K562 (cell line): ENCODE measurements at regions not wholly inside any gene's neighbourhood (a gene's known extent, or its start where the extent isn't known, plus 50 kb on each side); places are given as distances from the start of the nearest gene placed in this dataset.

Experiments
- CHD4 ChIP-seq: fragments of 200-600 bp; sonication (generic); IDR thresholded peaks from 3 replicates; pipeline ENCODE4 v1.6.1; 2012; ENCODE audit warnings: low read depth, mild to moderate bottlenecking, mixed read lengths, low read length, inconsistent platforms; ENCODE audit not compliant: insufficient read depth, insufficient replicate concordance, poor library complexity, severe bottlenecking
- ETS2 ChIP-seq: IDR thresholded peaks from 2 replicates; pipeline ENCODE4 v1.6.1; 2016; ENCODE audit warnings: borderline replicate concordance, missing genetic modification characterization, mild to moderate bottlenecking, moderate library complexity, missing compliant biosample characterization; ENCODE audit not compliant: poor library complexity, severe bottlenecking
- RBBP5 ChIP-seq: fragments of 200-600 bp; sonication (generic); IDR thresholded peaks from 2 replicates; pipeline ENCODE4 v1.6.1; 2012; ENCODE audit warnings: borderline replicate concordance, mild to moderate bottlenecking, low read length, control low read depth, inconsistent platforms; ENCODE audit not compliant: insufficient read depth, poor library complexity, severe bottlenecking
- RFX5 ChIP-seq: IDR thresholded peaks from 2 replicates; pipeline ENCODE4 v1.6.1; 2011; ENCODE audit warnings: low read depth, mild to moderate bottlenecking, improper control_type of control experiment, low read length
- TCF7 ChIP-seq: sonication (generic); IDR thresholded peaks from 2 replicates; pipeline ENCODE4 v1.6.1; 2016; ENCODE audit warnings: antibody characterized with exemption, borderline replicate concordance
- ZC3H11A ChIP-seq: IDR thresholded peaks from 2 replicates; pipeline ENCODE4 v1.6.1; 2012; ENCODE audit warnings: low read depth, low read length, improper control_type of control experiment
- ZNF707 ChIP-seq: fragments of 250-450 bp; sonication (Bioruptor Pico); conservative IDR thresholded peaks from 2 replicates; pipeline ENCODE4 v1.8.0; 2022; ENCODE audit warnings: inconsistent platforms, mild to moderate bottlenecking, moderate library complexity
- ZNF717 ChIP-seq: fragments of 250-450 bp; sonication (Bioruptor Pico); IDR thresholded peaks from 2 replicates; pipeline ENCODE4 v1.5.0; 2021
- TF ChIP-seq, protein P1 (sequence below), 2 experiments: fragments of 450-650 bp in 1 of 2; sonication (generic) in 1 of 2; formaldehyde crosslinking in 1 of 2; IDR thresholded peaks in 1 of 2; conservative IDR thresholded peaks in 1 of 2; 2 replicates each; pipeline versions ENCODE4 v1.6.1 to v1.8.1; 2016 to 2023; ENCODE audit warnings: mild to moderate bottlenecking in 2 of 2, moderate library complexity in 2 of 2, inconsistent platforms in 1 of 2, missing genetic modification reagents in 1 of 2

GRCh38 chr3:124429129-124429815 is 301.0 kb upstream of the UMPS start (continued):
- TF ChIP-seq TCF7 (no peak), ZNF707 (CRISPR knock-in tag) (no peak), RFX5 (no peak), ZNF717 (no peak), ZC3H11A (no peak), RBBP5 (no peak), ETS2 (tag) (no peak), CHD4 (no peak)
- TF ChIP-seq, protein P1, sequence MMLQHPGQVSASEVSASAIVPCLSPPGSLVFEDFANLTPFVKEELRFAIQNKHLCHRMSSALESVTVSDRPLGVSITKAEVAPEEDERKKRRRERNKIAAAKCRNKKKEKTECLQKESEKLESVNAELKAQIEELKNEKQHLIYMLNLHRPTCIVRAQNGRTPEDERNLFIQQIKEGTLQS (IDR thresholded peaks at IDR 0.05) = peak; percentile 64
- TF ChIP-seq, protein P1 (CRISPR knock-in tag; conservative IDR thresholded peaks at IDR 0.05) = no peak
